ENCODE measurements at regions not wholly inside any gene's neighbourhood (a gene's known extent, or its start where the extent isn't known, plus 50 kb on each side); places are given as distances from the start of the nearest gene placed in this dataset.

DNA sequence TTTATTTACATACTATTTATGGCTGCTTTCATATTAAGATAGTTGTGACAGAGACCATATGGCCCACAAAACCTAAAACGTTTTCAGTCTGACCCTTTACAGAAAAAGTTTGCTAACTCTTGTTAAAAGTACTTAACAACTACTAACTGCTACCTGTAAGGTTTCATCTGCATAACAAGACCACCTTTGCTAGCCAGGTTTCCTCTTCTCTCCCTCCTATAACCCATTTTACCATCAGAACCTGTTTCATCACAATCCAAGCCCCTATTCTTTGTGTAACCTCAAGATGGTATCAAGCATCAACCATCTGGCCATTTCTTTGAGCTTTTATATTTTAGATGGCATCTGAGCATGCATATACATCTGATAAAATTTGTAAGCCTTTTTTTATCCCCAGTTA lies 305.4 kb downstream of the HHIPL2 start:
- TF ChIP-seq, protein P1, sequence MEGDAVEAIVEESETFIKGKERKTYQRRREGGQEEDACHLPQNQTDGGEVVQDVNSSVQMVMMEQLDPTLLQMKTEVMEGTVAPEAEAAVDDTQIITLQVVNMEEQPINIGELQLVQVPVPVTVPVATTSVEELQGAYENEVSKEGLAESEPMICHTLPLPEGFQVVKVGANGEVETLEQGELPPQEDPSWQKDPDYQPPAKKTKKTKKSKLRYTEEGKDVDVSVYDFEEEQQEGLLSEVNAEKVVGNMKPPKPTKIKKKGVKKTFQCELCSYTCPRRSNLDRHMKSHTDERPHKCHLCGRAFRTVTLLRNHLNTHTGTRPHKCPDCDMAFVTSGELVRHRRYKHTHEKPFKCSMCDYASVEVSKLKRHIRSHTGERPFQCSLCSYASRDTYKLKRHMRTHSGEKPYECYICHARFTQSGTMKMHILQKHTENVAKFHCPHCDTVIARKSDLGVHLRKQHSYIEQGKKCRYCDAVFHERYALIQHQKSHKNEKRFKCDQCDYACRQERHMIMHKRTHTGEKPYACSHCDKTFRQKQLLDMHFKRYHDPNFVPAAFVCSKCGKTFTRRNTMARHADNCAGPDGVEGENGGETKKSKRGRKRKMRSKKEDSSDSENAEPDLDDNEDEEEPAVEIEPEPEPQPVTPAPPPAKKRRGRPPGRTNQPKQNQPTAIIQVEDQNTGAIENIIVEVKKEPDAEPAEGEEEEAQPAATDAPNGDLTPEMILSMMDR (conservative IDR thresholded peaks at IDR 0.05; ENCODE audit: control insufficient read depth, insufficient read depth, low read depth, low read length) = no peak

GRCh38 chr1:222241410-222241809 lies 306.5 kb downstream of the HHIPL2 start:
- no peak for DNase-seq (ENCODE audit: low read depth)

More for the DNA sequence above, 305.4 kb downstream of the HHIPL2 start:
- DNase-seq (ENCODE audit: low read depth) = no peak
- H3K4me3 ChIP-seq (ENCODE audit: control insufficient read depth, low read depth, low read length) = no peak overlapping the region

GRCh38 chr1:222240536-222241181 lies 307.2 kb downstream of the HHIPL2 start:
- TF ChIP-seq, protein P1 (conservative IDR thresholded peaks at IDR 0.05; ENCODE audit: control insufficient read depth, insufficient read depth, low read depth, low read length) = no peak
- DNase-seq (ENCODE audit: low read depth) = peak; percentile 53
- no peak overlapping the region for H3K4me3 ChIP-seq (ENCODE audit: control insufficient read depth, low read depth, low read length)

More at GRCh38 chr1:222241410-222241809, 306.5 kb downstream of the HHIPL2 start:
- no peak overlapping the region for H3K4me3 ChIP-seq (ENCODE audit: control insufficient read depth, low read depth, low read length)
- TF ChIP-seq, protein P1 (conservative IDR thresholded peaks at IDR 0.05; ENCODE audit: control insufficient read depth, insufficient read depth, low read depth, low read length) = no peak

- no peak for DNase-seq (ENCODE audit: low read depth)
- TF ChIP-seq, protein P1 (conservative IDR thresholded peaks at IDR 0.05; ENCODE audit: control insufficient read depth, insufficient read depth, low read depth, low read length) = no peak
- H3K4me3 ChIP-seq (ENCODE audit: control insufficient read depth, low read depth, low read length) = no peak overlapping the region
Observed at GRCh38 chr1:222239130-222239529, 308.8 kb downstream of the HHIPL2 start.

DNA sequence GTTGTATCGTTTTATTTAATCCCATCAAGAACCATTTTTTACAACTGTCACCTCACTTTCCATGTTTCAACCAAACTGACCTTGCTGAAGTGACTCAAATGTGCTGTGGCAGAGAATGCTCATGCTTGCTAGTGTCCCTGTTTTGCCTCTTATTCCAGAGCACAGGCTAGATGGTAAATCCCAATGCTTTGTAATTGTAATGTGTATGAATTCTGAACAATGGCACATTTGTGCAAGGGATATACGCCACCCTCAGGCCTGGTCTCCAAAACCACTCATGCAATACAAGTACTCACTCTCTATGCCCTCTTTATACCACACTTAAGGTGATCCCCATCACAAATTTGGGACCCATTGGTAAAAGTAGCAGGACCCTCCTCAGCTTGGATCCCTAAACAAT lies 313.6 kb downstream of the HHIPL2 start:
- TF ChIP-seq, protein P1 (conservative IDR thresholded peaks at IDR 0.05; ENCODE audit: control insufficient read depth, insufficient read depth, low read depth, low read length) = no peak
- DNase-seq (ENCODE audit: low read depth) = no peak
- H3K4me3 ChIP-seq (ENCODE audit: control insufficient read depth, low read depth, low read length) = no peak overlapping the region

DNA sequence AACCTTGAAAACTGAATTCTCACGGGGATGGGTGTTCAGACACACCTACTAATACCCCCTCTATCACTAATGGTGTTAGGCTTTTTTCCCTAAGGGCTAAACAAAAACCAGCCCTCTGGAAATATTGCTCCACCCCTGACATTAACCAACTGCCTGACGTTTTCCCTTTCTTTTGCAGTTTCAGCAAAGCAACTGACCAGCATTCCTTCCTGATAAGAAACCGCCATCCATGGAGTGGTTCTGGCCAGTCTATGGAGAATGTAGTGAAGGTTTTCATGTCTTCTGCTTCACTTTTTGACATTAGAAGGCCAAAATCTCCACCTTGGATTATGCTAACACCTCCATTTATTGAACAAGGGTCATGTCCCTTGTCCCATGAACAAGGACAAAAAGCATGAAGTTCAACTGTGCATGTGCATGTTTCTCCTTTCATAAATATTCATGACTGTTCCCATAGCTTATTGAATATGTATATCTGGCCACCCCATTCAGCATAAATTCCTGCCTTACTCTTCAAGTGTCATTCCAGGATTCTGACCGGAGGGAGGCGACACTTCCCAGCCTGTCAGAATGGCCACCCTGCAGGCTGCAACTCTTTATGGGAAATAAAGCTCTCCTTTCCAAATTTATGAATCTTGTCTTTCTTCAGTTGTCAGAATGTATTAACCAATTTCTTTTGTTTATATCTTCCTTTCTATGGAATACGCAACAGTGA lies 314.3 kb downstream of the HHIPL2 start:
- H3K4me3 ChIP-seq (ENCODE audit: control insufficient read depth, low read depth, low read length) = no peak overlapping the region
- DNase-seq (ENCODE audit: low read depth) = no peak
- TF ChIP-seq, protein P1 (conservative IDR thresholded peaks at IDR 0.05; ENCODE audit: control insufficient read depth, insufficient read depth, low read depth, low read length) = no peak

All from fibroblast of mammary gland (primary cell).